ENCODE measurements at regions not wholly inside any gene's neighbourhood (a gene's known extent, or its start where the extent isn't known, plus 50 kb on each side); places are given as distances from the start of the nearest gene placed in this dataset.

GRCh38 chr11:96500440-96500839 is 110.6 kb downstream of the JRKL start:
- TF ChIP-seq CTCF (IDR thresholded peaks at IDR 0.05; ENCODE audit: low read depth, low read length) (no peak), MYC (IDR thresholded peaks at IDR 0.05; ENCODE audit: low read depth, low read length) (no peak), POLR2A (IDR thresholded peaks at IDR 0.05; ENCODE audit: extremely low read depth, insufficient read length) (no peak)

Data from NB4 (cell line).